HG03097 (cell line): ENCODE measurements at regions not wholly inside any gene's neighbourhood (a gene's known extent, or its start where the extent isn't known, plus 50 kb on each side); places are given as distances from the start of the nearest gene placed in this dataset.

Source experiments
- ATAC-seq: cut with Tn5 transposase; IDR thresholded peaks from one replicate; pipeline ENCODE4 v1.9.1; 2021; ENCODE audit not compliant: unreplicated experiment, low FRiP score

- ATAC-seq = no peak
These were observed 239.6 kb upstream of the FSTL5 start for GRCh38 chr4:162403419-162403818.

GRCh38 chr4:162401021-162401420 lies 237.2 kb upstream of the FSTL5 start:
- no peak for ATAC-seq

GRCh38 chr4:162392946-162393345 lies 229.1 kb upstream of the FSTL5 start:
- ATAC-seq = no peak

- no peak for ATAC-seq
These were observed 202.3 kb upstream of the FSTL5 start for GRCh38 chr4:162366146-162366545.

- no peak for ATAC-seq
These were observed 200.9 kb upstream of the FSTL5 start for GRCh38 chr4:162364651-162365050.

GRCh38 chr4:162360369-162361149 lies 196.8 kb upstream of the FSTL5 start:
- ATAC-seq = no peak

GRCh38 chr4:162356181-162356580 lies 192.4 kb upstream of the FSTL5 start:
- no peak for ATAC-seq

GRCh38 chr4:162352580-162353107 lies 188.8 kb upstream of the FSTL5 start:
- no peak for ATAC-seq

GRCh38 chr4:162350331-162350730 lies 186.5 kb upstream of the FSTL5 start:
- no peak for ATAC-seq

GRCh38 chr4:162349395-162349794 lies 185.6 kb upstream of the FSTL5 start:
- no peak for ATAC-seq

GRCh38 chr4:162347842-162348213 lies 184.0 kb upstream of the FSTL5 start:
- no peak for ATAC-seq

- ATAC-seq = no peak
These were observed 183.5 kb upstream of the FSTL5 start for GRCh38 chr4:162347156-162347841.

- ATAC-seq = no peak
These were observed 180.2 kb upstream of the FSTL5 start for GRCh38 chr4:162343967-162344366.

- no peak for ATAC-seq
These were observed 177.7 kb upstream of the FSTL5 start for GRCh38 chr4:162341533-162341932.

GRCh38 chr4:162323919-162324318 lies 160.1 kb upstream of the FSTL5 start:
- no peak for ATAC-seq

- no peak for ATAC-seq
These were observed 158.3 kb upstream of the FSTL5 start for GRCh38 chr4:162322054-162322453.

GRCh38 chr4:162285753-162286152 lies 122.0 kb upstream of the FSTL5 start:
- no peak for ATAC-seq

GRCh38 chr4:162282684-162283083 lies 118.9 kb upstream of the FSTL5 start:
- no peak for ATAC-seq

GRCh38 chr4:162274354-162274753 lies 110.6 kb upstream of the FSTL5 start:
- peak; percentile 86 for ATAC-seq

- no peak for ATAC-seq
These were observed 108.4 kb upstream of the FSTL5 start for GRCh38 chr4:162272215-162272614.

GRCh38 chr4:162268911-162269310 lies 105.1 kb upstream of the FSTL5 start:
- ATAC-seq = no peak

- no peak for ATAC-seq
These were observed 102.0 kb upstream of the FSTL5 start for GRCh38 chr4:162265802-162266201.
